Ishikawa (cell line): ENCODE measurements at regions not wholly inside any gene's neighbourhood (a gene's known extent, or its start where the extent isn't known, plus 50 kb on each side); places are given as distances from the start of the nearest gene placed in this dataset.

Experiments
- CEBPB ChIP-seq: IDR thresholded peaks from 2 replicates; pipeline ENCODE4 v1.6.1; 2012
- CREB1 ChIP-seq: IDR thresholded peaks from 2 replicates; pipeline ENCODE4 v1.6.1; 2012; ENCODE audit warnings: low read depth
- EGR1 ChIP-seq: IDR thresholded peaks from 2 replicates; pipeline ENCODE4 v1.6.1; 2012
- EP300 ChIP-seq: IDR thresholded peaks from 2 replicates; pipeline ENCODE4 v1.6.1; 2012; ENCODE audit warnings: borderline replicate concordance
- FOXM1 ChIP-seq: IDR thresholded peaks from 2 replicates; pipeline ENCODE4 v1.6.1; 2012; ENCODE audit warnings: low read depth, borderline replicate concordance
- NFIC ChIP-seq: IDR thresholded peaks from 2 replicates; pipeline ENCODE4 v1.6.1; 2012
- RAD21 ChIP-seq: IDR thresholded peaks from 2 replicates; pipeline ENCODE4 v1.6.1; 2012; ENCODE audit warnings: low read depth
- TAF1 ChIP-seq: IDR thresholded peaks from 2 replicates; pipeline ENCODE4 v1.6.1; 2012; ENCODE audit warnings: low read depth, mild to moderate bottlenecking
- TCF12 ChIP-seq: IDR thresholded peaks from 2 replicates; pipeline ENCODE4 v1.6.1; 2012; ENCODE audit warnings: low read depth
- TEAD4 ChIP-seq: IDR thresholded peaks from 2 replicates; pipeline ENCODE4 v1.6.1; 2012
- YY1 ChIP-seq: IDR thresholded peaks from 2 replicates; pipeline ENCODE4 v1.6.1; 2012; ENCODE audit warnings: low read depth
- ZBTB7A ChIP-seq: IDR thresholded peaks from 2 replicates; pipeline ENCODE4 v1.6.1; 2012; ENCODE audit warnings: low read depth
- TF ChIP-seq, protein P1 (sequence below): IDR thresholded peaks from 2 replicates; pipeline ENCODE4 v1.6.1; 2012
- TF ChIP-seq, protein P2 (sequence below): IDR thresholded peaks from 2 replicates; pipeline ENCODE4 v1.6.1; 2012; ENCODE audit warnings: low read depth, mild to moderate bottlenecking
- TF ChIP-seq, protein P3 (sequence below): IDR thresholded peaks from 2 replicates; pipeline ENCODE4 v1.6.1; 2012

DNA sequence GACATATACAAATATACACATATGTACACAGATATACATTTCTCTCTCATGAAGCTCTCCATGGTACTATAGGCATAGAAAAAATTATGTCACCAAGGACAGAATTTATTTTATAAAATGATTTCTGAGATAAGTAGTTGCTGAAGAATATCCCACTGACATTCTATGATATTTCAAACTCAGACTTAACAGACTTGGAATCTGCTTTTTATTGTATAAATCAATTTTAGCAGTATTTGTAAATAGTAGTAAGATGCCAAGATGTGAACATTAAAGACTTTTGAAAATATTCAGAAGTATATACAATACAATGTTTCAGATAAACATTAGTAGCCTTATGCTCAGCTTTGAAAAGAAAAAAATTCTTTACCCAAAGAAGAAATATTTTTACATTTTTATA is 107.4 kb upstream of the ARGLU1 start:
- TF ChIP-seq CEBPB = no peak
- TF ChIP-seq TCF12 = no peak
- TF ChIP-seq EGR1 = no peak
- TF ChIP-seq, protein P1, sequence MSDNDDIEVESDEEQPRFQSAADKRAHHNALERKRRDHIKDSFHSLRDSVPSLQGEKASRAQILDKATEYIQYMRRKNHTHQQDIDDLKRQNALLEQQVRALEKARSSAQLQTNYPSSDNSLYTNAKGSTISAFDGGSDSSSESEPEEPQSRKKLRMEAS = no peak

DNA sequence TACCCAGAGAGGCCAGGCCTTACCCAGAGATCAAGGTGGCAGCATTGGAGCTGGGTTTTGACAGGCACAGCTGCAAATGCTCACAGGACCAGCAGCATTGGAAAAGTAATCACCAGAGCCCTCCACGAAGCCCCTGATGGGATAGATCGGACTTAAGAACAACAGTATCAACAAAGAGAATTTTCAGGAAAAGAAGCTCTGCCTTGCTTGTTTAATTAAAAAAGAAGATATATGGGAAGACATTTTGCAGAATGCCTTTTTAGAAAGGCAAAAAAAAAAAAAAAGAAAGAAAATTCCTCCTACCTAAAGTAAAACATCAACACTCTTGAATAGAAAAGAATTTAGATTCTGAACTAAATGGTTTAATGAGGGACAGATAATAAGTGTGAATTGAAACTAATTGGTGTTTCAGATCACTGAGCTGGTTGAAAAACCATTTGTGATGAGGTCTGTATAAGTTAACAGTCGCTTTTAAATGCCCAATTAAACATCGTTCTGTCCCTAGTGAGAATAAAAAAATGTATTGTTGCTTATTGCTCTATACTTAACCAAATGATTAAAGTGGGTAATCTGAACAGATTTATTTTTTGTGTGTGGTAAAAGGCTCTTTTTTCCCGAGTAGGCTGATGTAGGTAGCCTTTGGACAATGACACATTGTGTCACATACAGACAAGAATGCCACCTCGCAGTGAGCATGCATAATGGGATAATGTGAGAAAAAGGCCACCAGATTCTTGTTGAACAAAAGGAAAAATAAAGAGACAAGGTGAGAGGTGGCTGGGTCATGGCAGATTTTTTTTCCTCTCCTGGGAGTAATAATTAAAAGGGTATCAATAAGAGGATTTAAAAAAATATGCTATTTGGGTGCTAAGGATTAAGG is 93.0 kb upstream of the ARGLU1 start:
- TF ChIP-seq EP300 (no peak), ZBTB7A (no peak), FOXM1 (no peak), RAD21 (no peak), TEAD4 (no peak), YY1 (no peak), CEBPB (no peak), CREB1 (no peak), NFIC (no peak), TAF1 (no peak), EGR1 (no peak), TCF12 (no peak)
- TF ChIP-seq, protein P2, sequence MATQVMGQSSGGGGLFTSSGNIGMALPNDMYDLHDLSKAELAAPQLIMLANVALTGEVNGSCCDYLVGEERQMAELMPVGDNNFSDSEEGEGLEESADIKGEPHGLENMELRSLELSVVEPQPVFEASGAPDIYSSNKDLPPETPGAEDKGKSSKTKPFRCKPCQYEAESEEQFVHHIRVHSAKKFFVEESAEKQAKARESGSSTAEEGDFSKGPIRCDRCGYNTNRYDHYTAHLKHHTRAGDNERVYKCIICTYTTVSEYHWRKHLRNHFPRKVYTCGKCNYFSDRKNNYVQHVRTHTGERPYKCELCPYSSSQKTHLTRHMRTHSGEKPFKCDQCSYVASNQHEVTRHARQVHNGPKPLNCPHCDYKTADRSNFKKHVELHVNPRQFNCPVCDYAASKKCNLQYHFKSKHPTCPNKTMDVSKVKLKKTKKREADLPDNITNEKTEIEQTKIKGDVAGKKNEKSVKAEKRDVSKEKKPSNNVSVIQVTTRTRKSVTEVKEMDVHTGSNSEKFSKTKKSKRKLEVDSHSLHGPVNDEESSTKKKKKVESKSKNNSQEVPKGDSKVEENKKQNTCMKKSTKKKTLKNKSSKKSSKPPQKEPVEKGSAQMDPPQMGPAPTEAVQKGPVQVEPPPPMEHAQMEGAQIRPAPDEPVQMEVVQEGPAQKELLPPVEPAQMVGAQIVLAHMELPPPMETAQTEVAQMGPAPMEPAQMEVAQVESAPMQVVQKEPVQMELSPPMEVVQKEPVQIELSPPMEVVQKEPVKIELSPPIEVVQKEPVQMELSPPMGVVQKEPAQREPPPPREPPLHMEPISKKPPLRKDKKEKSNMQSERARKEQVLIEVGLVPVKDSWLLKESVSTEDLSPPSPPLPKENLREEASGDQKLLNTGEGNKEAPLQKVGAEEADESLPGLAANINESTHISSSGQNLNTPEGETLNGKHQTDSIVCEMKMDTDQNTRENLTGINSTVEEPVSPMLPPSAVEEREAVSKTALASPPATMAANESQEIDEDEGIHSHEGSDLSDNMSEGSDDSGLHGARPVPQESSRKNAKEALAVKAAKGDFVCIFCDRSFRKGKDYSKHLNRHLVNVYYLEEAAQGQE = no peak
- TF ChIP-seq, protein P3, sequence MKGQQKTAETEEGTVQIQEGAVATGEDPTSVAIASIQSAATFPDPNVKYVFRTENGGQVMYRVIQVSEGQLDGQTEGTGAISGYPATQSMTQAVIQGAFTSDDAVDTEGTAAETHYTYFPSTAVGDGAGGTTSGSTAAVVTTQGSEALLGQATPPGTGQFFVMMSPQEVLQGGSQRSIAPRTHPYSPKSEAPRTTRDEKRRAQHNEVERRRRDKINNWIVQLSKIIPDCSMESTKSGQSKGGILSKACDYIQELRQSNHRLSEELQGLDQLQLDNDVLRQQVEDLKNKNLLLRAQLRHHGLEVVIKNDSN = no peak
- TF ChIP-seq, protein P1 = no peak

DNA sequence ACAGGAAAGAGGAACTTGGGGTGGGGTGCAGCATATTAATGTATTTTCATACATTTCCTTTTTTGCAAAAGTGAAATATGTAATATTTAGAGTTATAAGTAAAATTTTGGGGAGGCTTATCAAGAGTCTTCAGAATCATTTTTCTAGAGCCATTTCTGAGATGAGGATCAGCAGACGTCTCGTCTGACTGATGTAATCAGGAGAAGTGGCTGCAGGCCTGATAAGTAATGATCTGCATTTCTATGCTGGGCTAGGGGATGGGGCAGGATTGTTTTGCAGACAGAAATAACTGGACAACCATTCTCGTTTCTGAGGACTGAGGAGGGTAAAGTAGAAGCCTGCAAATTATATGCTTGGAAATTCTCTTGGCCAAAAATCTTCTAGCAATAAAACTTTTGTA is 89.2 kb upstream of the ARGLU1 start:
- TF ChIP-seq, protein P2 = no peak
- TF ChIP-seq NFIC = no peak
- TF ChIP-seq RAD21 = no peak
- no peak for TF ChIP-seq ZBTB7A
- no peak for TF ChIP-seq YY1
- no peak for TF ChIP-seq FOXM1
- no peak for TF ChIP-seq TEAD4

DNA sequence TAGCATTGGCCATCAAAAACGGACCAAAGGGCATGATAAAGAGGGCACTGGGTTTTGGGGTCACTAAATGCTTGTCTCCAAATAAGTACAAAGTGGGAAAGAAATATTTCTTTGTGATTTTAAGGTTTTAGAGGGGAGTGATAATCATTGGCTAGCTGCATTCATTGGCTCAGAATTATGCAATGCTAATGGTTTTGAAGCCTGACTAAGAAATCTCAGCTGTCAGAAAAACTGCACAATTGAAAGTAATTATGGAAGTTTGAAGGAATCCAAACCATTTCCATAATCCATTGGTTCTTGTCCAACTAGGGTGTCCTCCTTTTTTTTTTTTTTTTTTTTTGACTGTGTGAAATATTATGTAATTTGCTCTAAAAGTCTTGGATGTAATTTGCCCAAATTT is 88.2 kb upstream of the ARGLU1 start:
- TF ChIP-seq EP300 (no peak), YY1 (no peak), ZBTB7A (no peak), NFIC (no peak), TEAD4 (no peak), TAF1 (no peak)
- TF ChIP-seq, protein P2 = no peak

DNA sequence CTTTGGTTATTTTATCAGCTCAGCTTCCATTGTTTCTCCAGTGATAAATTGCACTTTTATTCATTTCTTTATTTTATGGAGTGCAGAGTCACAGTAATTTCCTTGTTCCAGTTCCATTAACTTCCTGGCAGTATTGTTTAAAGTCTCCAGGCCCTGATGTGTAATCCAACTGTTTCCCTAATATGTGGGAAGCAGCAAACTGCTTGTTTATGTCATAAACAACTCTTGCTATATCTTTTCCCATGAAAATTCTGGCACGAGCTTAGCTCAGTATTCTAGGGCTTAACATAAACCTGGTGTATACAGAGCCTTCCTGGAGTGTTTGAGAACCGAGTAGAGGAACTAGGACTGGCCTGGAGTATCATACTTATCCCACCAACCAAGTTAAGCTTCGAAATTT is 83.5 kb upstream of the ARGLU1 start:
- TF ChIP-seq TEAD4 = no peak
- TF ChIP-seq EGR1 = no peak
- TF ChIP-seq, protein P2 = no peak
- TF ChIP-seq TCF12 = no peak
- TF ChIP-seq EP300 = no peak
- TF ChIP-seq, protein P1 = no peak
- no peak for TF ChIP-seq CREB1
- TF ChIP-seq NFIC = no peak
- TF ChIP-seq FOXM1 = no peak
- TF ChIP-seq CEBPB = no peak
- no peak for TF ChIP-seq TAF1
